ENCODE measurements at regions not wholly inside any gene's neighbourhood (a gene's known extent, or its start where the extent isn't known, plus 50 kb on each side); places are given as distances from the start of the nearest gene placed in this dataset.

DNA sequence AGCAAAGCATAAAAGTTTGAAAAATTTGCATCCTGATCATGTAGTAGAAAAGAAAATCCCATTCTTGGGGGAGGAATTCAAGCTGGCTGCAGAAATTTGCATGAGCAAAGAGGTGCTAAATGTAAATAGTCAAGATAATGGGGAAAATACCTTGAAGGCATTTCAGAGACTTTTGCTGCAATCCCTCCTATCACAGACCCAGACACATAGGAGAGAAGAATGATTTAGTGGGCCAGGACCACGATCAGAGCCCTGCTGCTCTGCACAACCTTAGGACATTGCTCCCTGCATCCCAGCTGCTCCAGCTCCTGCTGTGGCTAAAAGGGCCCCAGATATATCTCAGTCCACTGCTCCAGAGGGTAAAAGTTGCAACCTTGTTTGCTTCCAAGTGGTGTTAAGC is 1439.7 kb upstream of the AGA start:
- in situ Hi-C loops (cut with HindIII; ENCODE audit: low sequenced_read_pairs), result no loop called here
- DNase-seq (ENCODE audit: low read depth), result no peak
- TF ChIP-seq, protein P1, sequence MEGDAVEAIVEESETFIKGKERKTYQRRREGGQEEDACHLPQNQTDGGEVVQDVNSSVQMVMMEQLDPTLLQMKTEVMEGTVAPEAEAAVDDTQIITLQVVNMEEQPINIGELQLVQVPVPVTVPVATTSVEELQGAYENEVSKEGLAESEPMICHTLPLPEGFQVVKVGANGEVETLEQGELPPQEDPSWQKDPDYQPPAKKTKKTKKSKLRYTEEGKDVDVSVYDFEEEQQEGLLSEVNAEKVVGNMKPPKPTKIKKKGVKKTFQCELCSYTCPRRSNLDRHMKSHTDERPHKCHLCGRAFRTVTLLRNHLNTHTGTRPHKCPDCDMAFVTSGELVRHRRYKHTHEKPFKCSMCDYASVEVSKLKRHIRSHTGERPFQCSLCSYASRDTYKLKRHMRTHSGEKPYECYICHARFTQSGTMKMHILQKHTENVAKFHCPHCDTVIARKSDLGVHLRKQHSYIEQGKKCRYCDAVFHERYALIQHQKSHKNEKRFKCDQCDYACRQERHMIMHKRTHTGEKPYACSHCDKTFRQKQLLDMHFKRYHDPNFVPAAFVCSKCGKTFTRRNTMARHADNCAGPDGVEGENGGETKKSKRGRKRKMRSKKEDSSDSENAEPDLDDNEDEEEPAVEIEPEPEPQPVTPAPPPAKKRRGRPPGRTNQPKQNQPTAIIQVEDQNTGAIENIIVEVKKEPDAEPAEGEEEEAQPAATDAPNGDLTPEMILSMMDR (IDR thresholded peaks at IDR 0.05; ENCODE audit: low read depth, low read length, missing control alignments), result no peak
- H3K4me3 ChIP-seq (ENCODE audit: low read depth, low read length), result no peak overlapping the region

DNA sequence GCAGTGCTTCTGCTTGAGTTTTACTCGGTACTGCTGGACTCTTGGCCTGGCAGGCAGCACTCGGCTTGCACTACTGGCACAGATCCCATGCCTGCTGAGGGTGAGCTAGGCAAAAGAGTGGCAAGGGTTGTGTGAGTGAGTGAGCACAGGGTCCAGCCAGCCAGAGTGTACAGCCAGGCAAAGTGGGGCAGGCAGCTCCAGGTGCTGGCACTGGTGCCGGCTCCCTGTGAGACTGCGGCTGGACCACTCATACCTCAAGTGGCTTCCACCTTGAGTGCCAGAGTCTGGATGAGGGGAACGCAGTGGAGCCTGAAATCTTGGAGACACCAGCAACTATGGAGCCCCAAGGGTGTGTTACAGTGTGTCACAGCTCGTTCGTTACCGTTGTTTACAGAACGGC is 1451.9 kb upstream of the AGA start:
- DNase-seq (ENCODE audit: low read depth), result no peak
- TF ChIP-seq, protein P1 (IDR thresholded peaks at IDR 0.05; ENCODE audit: low read depth, low read length, missing control alignments), result no peak
- H3K4me3 ChIP-seq (ENCODE audit: low read depth, low read length), result no peak overlapping the region
- in situ Hi-C loops (cut with HindIII; ENCODE audit: low sequenced_read_pairs), result no loop called here

DNA sequence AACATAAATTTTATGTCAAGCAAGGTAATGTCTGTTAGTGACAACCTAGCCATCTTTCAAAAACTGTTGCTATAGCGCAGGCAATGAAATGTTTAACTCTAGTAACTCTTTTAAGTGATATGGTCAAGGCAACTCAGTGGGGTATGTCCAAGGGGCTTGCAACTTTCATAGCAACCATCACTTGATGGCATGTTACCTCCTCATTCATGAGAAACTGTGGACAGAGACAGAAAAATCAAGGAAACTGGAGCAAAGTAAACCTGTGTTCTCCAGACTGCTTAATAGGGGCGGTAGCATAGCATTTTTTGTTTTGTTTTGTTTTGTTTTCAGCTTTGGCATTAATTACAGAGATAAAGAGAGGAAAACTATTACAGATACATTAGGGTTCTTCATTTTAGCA is 1456.8 kb upstream of the AGA start:
- in situ Hi-C loops (cut with HindIII; ENCODE audit: low sequenced_read_pairs), result no loop called here
- TF ChIP-seq, protein P1 (IDR thresholded peaks at IDR 0.05; ENCODE audit: low read depth, low read length, missing control alignments), result no peak
- DNase-seq (ENCODE audit: low read depth), result no peak
- H3K4me3 ChIP-seq (ENCODE audit: low read depth, low read length), result no peak overlapping the region

DNA sequence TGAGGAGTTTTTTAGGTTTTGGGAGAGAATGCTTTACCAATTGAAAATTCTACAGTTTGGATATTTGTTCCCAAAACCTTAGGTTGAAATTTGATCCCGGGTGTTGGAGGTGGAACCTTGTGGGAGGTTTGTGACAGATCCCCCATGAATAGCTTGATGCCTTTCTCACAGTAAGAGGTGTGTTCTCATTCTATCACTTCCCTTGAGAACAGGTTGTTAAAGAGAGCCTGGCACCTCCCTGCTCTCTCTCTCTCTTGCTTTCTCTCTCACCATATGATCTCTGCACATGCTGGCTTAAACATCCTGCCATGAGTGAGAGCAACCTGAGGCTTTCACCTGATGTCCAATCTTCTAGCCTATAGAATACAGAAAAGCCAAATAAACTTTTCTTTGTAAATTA is 1475.5 kb upstream of the AGA start:
- TF ChIP-seq, protein P1 (IDR thresholded peaks at IDR 0.05; ENCODE audit: low read depth, low read length, missing control alignments), result no peak
- H3K4me3 ChIP-seq (ENCODE audit: low read depth, low read length), result no peak overlapping the region
- in situ Hi-C loops (cut with HindIII; ENCODE audit: low sequenced_read_pairs), result no loop called here
- DNase-seq (ENCODE audit: low read depth), result no peak

DNA sequence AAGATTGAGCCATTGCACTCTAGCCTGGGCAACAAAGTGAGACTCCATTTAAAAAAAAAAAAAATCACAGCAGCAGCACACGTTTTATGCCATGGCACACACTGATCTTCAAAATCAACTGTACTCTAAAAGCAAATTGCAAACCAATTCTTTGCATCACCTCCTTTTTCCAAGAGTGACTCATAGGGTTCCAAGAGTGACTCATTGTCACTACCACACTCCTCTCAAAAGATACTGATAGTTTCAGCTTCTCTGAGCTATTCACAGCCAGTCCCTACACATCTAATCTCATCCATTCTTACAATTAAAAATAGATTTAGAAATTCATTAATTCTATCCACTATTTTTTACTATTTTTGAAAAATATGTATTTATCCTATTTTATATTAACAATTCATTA is 1494.9 kb upstream of the AGA start:
- TF ChIP-seq, protein P1 (IDR thresholded peaks at IDR 0.05; ENCODE audit: low read depth, low read length, missing control alignments), result no peak
- in situ Hi-C loops (cut with HindIII; ENCODE audit: low sequenced_read_pairs), result no loop called here
- no peak for DNase-seq (ENCODE audit: low read depth)
- no peak overlapping the region for H3K4me3 ChIP-seq (ENCODE audit: low read depth, low read length)

DNA sequence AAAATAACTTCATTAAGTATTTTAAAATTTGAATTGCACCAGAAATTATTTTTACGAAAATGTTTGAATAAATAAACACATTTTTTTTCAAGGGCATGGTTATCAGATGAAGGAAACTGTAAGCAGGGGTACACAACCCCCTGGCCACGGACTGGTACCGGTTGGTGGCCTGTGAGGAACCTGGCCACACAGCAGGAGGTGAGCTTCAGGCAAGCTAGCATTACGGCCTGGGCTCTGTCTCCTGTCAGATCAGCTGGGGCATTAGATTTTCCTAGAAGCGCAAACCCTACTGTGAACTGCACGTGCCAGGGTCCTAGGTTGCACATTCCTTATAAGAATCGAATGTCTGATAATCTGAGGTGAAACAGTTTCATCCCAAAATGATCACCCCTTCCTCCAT is 1499.7 kb upstream of the AGA start:
- TF ChIP-seq, protein P1 (IDR thresholded peaks at IDR 0.05; ENCODE audit: low read depth, low read length, missing control alignments), result no peak
- in situ Hi-C loops (cut with HindIII; ENCODE audit: low sequenced_read_pairs), result no loop called here

More for the DNA sequence above, 1499.7 kb upstream of the AGA start:
- no peak overlapping the region for H3K4me3 ChIP-seq (ENCODE audit: low read depth, low read length)
- no peak for DNase-seq (ENCODE audit: low read depth)

All from astrocyte of the cerebellum (primary cell).